PC-3 (cell line): ENCODE measurements at regions not wholly inside any gene's neighbourhood (a gene's known extent, or its start where the extent isn't known, plus 50 kb on each side); places are given as distances from the start of the nearest gene placed in this dataset.
A peak's percentile ranks its signal among the peaks of the same experiment; 100 is the strongest.
"Not testable (repeated sequence)": the region's sequence is repeated elsewhere in the genome, so short reads cannot be mapped to it uniquely, and the experiment has no call there.

Experiments used
- ATAC-seq: fragments of 200-7000 bp; cut with Tn5 transposase; 2 replicates; pipeline ENCODE4 v1.9.1; 2020; ENCODE audit warnings: mild to moderate bottlenecking, moderate library complexity
- BruUV-seq: library from RNA; stranded (reverse); fragments of 400-500 nt; replicated peaks from 2 replicates; lab custom pipeline; 2021; lab: Mats Ljungman, UMichigan
- CTCF ChIA-PET: fragments of 300-600 bp; sonication (Branson Sonifier 250); formaldehyde crosslinking; loops from one replicate; lab custom pipeline; 2022; ENCODE audit warnings: antibody characterized with exemption; lab: Charles Lee
- POLR2A ChIA-PET: fragments of 300-600 bp; sonication (Branson Sonifier 250); formaldehyde crosslinking; loops from one replicate; lab custom pipeline; 2022; ENCODE audit warnings: antibody characterized with exemption; ENCODE audit not compliant: unreplicated experiment; lab: Charles Lee
- DNase-seq: peaks from one replicate; pipeline ENCODE4 v3.0.0-alpha.2; 2015
- H2AFZ ChIP-seq: fragments of 300-600 bp; sonication (generic); 2 replicates; pipeline ENCODE4 v1.6.0; 2016; ENCODE audit warnings: antibody characterized with exemption, low read length
- H3F3A ChIP-seq: fragments of 300-600 bp; sonication (generic); one replicate; pipeline ENCODE4 v1.6.0; 2017; ENCODE audit warnings: antibody characterized with exemption, low read length, control low read depth, mild to moderate bottlenecking; ENCODE audit not compliant: unreplicated experiment
- H3K27ac ChIP-seq: fragments of 300-600 bp; sonication (generic); 2 replicates; pipeline ENCODE4 v1.5.1; 2016; ENCODE audit warnings: mild to moderate bottlenecking, low read length
- H3K27me3 ChIP-seq: fragments of 300-600 bp; sonication (generic); 2 replicates; pipeline ENCODE4 v1.6.1; 2016; ENCODE audit warnings: low read length, mixed read lengths
- H3K36me3 ChIP-seq: fragments of 300-600 bp; sonication (generic); 2 replicates; pipeline ENCODE4 v1.6.1; 2016; ENCODE audit warnings: low read depth, mixed run types, low read length, mixed read lengths
- H3K4me1 ChIP-seq: fragments of 300-600 bp; sonication (generic); 2 replicates; pipeline ENCODE4 v1.5.1; 2016; ENCODE audit warnings: low read length; ENCODE audit not compliant: insufficient read depth
- H3K4me2 ChIP-seq: fragments of 300-600 bp; sonication (generic); 2 replicates; pipeline ENCODE4 v1.6.0; 2016; ENCODE audit warnings: low read length
- H3K4me3 ChIP-seq: fragments of 300-600 bp; sonication (generic); 2 replicates; pipeline ENCODE4 v1.5.1; 2016; ENCODE audit warnings: mild to moderate bottlenecking, low read length, mixed read lengths
- H3K79me2 ChIP-seq: fragments of 300-600 bp; sonication (generic); 2 replicates; pipeline ENCODE4 v1.6.1; 2017; ENCODE audit warnings: low read length, mixed read lengths
- H3K9ac ChIP-seq: fragments of 300-600 bp; sonication (generic); 2 replicates; pipeline ENCODE4 v1.6.0; 2016; ENCODE audit warnings: mild to moderate bottlenecking, low read length
- H3K9me2 ChIP-seq: fragments of 300-600 bp; sonication (generic); replicated peaks from 2 replicates; pipeline ENCODE4 v1.6.1; 2016; ENCODE audit warnings: mixed run types, low read length, mixed read lengths
- H3K9me3 ChIP-seq: fragments of 300-600 bp; sonication (generic); 2 replicates; pipeline ENCODE4 v1.6.1; 2016; ENCODE audit warnings: low read length, mixed read lengths
- H4K20me1 ChIP-seq: fragments of 300-600 bp; sonication (generic); 2 replicates; pipeline ENCODE4 v1.6.1; 2016; ENCODE audit warnings: low read length, mixed read lengths
- CTCF ChIP-seq: fragments of 300-600 bp; sonication (generic); conservative IDR thresholded peaks from 2 replicates; pipeline ENCODE4 v1.5.1; 2017; ENCODE audit warnings: antibody characterized with exemption, low read depth, mild to moderate bottlenecking, low read length
- EZH2 ChIP-seq: fragments of 300-600 bp; sonication (generic); IDR thresholded peaks from one replicate; pipeline ENCODE4 v1.6.1; 2017; ENCODE audit warnings: antibody characterized with exemption, mild to moderate bottlenecking, low read length; ENCODE audit not compliant: unreplicated experiment
- EZH2phosphoT487 ChIP-seq: fragments of 300-600 bp; sonication (generic); IDR thresholded peaks from 2 replicates; pipeline ENCODE4 v1.6.1; 2018; ENCODE audit warnings: mild to moderate bottlenecking, antibody characterized with exemption, low read length, borderline replicate concordance
- intact Hi-C: fragments of 100-400 bp; cut with micrococcal nuclease; formaldehyde crosslinking; loops from 2 replicates; pipeline ENCODE4 v1.9.0; 2023

- ATAC-seq, H3K27me3 ChIP-seq, POLR2A ChIA-PET, H3K9ac ChIP-seq, H3F3A ChIP-seq, DNase-seq, H3K9me3 ChIP-seq, H4K20me1 ChIP-seq, H3K79me2 ChIP-seq, H3K4me3 ChIP-seq, H2AFZ ChIP-seq, H3K27ac ChIP-seq, H3K36me3 ChIP-seq, CTCF ChIA-PET, H3K9me2 ChIP-seq, intact Hi-C loops, BruUV-seq, H3K4me1 ChIP-seq, H3K4me2 ChIP-seq: not testable (repeated sequence)
Observed at GRCh38 chr13:63811428-63812004, 2395.9 kb upstream of the PCDH20 start.

GRCh38 chr13:63791134-63791533, 2375.5 kb upstream of the PCDH20 start:
- ATAC-seq, intact Hi-C loops, BruUV-seq: not testable (repeated sequence)

GRCh38 chr13:63774133-63774532, 2358.5 kb upstream of the PCDH20 start:
- no peak overlapping the region for H2AFZ ChIP-seq
- H3K4me3 ChIP-seq, result no peak overlapping the region
- no peak overlapping the region for H3K9ac ChIP-seq
- no peak overlapping the region for H3K27ac ChIP-seq
- ChIA-PET CTCF (no interaction called here), POLR2A (interaction anchor here (0.5 kb wide), 1 partner anchor 1782 kb away, joined by 3 read pairs; no protein-coding TSS in a partner anchor)
- ATAC-seq, result peak; percentile 58
- no peaks in the 10 kb centered on the region for H3K36me3 ChIP-seq
- H3K4me1 ChIP-seq, result no peaks in the 10 kb centered on the region
- no peaks in the 10 kb centered on the region for H3K9me2 ChIP-seq
- DNase-seq, result peak; percentile 1
- TF ChIP-seq EZH2, result no peak
- TF ChIP-seq EZH2phosphoT487, result no peak
- no peak for TF ChIP-seq CTCF
- H4K20me1 ChIP-seq, result no peaks in the 10 kb centered on the region
- intact Hi-C loops, result no loop called here
- no TSS peak for BruUV-seq
- no peaks in the 10 kb centered on the region for H3F3A ChIP-seq
- H3K9me3 ChIP-seq, result no peaks in the 10 kb centered on the region
- no peaks in the 10 kb centered on the region for H3K79me2 ChIP-seq
- H3K27me3 ChIP-seq, result no peaks in the 10 kb centered on the region
- H3K4me2 ChIP-seq, result no peak overlapping the region

More at GRCh38 chr13:63791134-63791533, 2375.5 kb upstream of the PCDH20 start:
- H3K27me3 ChIP-seq, H3K79me2 ChIP-seq, H4K20me1 ChIP-seq, CTCF ChIA-PET, H3K27ac ChIP-seq, H3K9me3 ChIP-seq, H3K4me2 ChIP-seq, H3K9me2 ChIP-seq, POLR2A ChIA-PET, DNase-seq, H3F3A ChIP-seq, H3K36me3 ChIP-seq, H3K9ac ChIP-seq, H3K4me3 ChIP-seq, H2AFZ ChIP-seq, H3K4me1 ChIP-seq: not testable (repeated sequence)

GRCh38 chr13:63773476-63773875, 2357.8 kb upstream of the PCDH20 start:
- H3K9me2 ChIP-seq, result no peaks in the 10 kb centered on the region
- H2AFZ ChIP-seq, result no peak overlapping the region
- DNase-seq (no peak), ATAC-seq (no peak)
- TF ChIP-seq EZH2 (no peak), CTCF (no peak), EZH2phosphoT487 (no peak)
- no peaks in the 10 kb centered on the region for H3K27me3 ChIP-seq
- no peaks in the 10 kb centered on the region for H3F3A ChIP-seq
- no peak overlapping the region for H3K9ac ChIP-seq
- no peaks in the 10 kb centered on the region for H3K79me2 ChIP-seq
- intact Hi-C loops, result no loop called here
- no peaks in the 10 kb centered on the region for H3K9me3 ChIP-seq
- ChIA-PET POLR2A (no interaction called here), CTCF (no interaction called here)
- H3K27ac ChIP-seq, result no peak overlapping the region
- no peaks in the 10 kb centered on the region for H3K4me1 ChIP-seq
- BruUV-seq, result no TSS peak
- no peaks in the 10 kb centered on the region for H4K20me1 ChIP-seq
- no peak overlapping the region for H3K4me2 ChIP-seq
- H3K4me3 ChIP-seq, result no peak overlapping the region
- no peaks in the 10 kb centered on the region for H3K36me3 ChIP-seq

GRCh38 chr13:63757683-63758082, 2342.0 kb upstream of the PCDH20 start:
- not testable (repeated sequence) for BruUV-seq
- ATAC-seq, result peak; percentile 33; the same call in 1 of the 2 replicates

More at GRCh38 chr13:63757683-63758082, 2342.0 kb upstream of the PCDH20 start:
- H3K27ac ChIP-seq, H3K9ac ChIP-seq, intact Hi-C loops, H3K9me2 ChIP-seq, H3K9me3 ChIP-seq, H3K4me3 ChIP-seq, POLR2A ChIA-PET, DNase-seq, H4K20me1 ChIP-seq, H3K27me3 ChIP-seq, H3F3A ChIP-seq, CTCF ChIA-PET, H2AFZ ChIP-seq, H3K36me3 ChIP-seq, H3K79me2 ChIP-seq, H3K4me2 ChIP-seq, H3K4me1 ChIP-seq: not testable (repeated sequence)
